GM18861 (cell line): ENCODE measurements at regions not wholly inside any gene's neighbourhood (a gene's known extent, or its start where the extent isn't known, plus 50 kb on each side); places are given as distances from the start of the nearest gene placed in this dataset.

ENCODE experiments used
- ATAC-seq: cut with Tn5 transposase; IDR thresholded peaks from one replicate; pipeline ENCODE4 v1.9.1; 2021; ENCODE audit not compliant: unreplicated experiment

DNA sequence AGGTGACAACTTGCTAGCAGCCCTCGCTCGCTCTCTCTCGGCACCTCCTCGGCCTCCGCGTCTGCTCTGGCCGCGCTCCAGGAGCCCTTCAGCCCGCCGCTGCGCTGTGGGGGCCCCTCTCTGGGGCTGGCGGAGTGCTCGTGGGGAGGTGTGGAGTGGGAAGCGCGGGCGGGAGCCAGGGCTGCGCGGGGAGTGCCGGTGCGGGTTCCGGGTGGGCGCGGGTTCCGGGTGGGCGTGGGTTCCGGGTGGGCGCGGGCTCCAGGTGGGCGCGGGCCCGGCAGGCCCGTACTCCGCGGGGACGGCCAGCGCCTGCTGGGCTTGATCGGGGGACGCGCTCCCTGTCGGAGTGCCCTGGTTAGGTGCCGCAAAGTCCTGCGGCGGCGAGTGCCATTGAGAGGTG, 384.3 kb downstream of the GPM6A start:
- no peak for ATAC-seq

DNA sequence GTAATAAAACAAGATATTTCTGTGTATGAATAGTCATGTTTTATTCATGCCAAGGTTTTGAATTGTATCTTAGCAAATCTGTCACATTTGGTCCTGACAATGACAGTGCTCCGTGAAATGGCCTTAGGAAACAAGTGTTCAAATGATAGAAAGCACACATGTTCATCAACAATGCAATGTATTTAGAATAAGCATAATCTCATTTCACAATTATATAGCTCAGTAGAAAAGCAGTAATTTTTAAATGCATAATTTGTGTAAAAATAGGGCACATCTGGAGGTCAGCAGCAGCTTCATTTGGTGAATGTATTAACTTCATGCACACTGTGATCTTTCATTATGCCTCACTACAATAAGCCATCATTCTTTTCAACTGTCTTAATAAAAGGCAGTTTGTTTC, 380.4 kb downstream of the GPM6A start:
- ATAC-seq, result no peak

DNA sequence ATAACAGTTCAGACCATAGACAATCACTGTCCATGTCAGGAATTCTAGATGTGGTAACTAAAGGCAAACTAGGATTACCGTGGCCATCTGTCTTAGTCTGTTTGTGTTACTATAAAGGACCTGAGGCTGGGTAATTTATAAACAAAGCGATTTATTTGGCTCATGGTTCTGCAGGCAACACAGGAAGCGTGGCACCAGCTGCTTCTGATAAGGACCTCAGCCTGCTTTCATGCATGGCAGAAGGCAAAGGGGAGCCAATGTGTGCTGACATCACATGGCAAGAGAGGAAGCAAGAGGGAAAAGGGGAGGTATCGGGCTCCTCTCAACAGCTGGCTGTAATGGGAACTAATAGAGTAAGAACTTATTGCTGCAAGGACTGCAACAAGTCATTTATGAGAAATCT, 376.7 kb downstream of the GPM6A start:
- no peak for ATAC-seq

DNA sequence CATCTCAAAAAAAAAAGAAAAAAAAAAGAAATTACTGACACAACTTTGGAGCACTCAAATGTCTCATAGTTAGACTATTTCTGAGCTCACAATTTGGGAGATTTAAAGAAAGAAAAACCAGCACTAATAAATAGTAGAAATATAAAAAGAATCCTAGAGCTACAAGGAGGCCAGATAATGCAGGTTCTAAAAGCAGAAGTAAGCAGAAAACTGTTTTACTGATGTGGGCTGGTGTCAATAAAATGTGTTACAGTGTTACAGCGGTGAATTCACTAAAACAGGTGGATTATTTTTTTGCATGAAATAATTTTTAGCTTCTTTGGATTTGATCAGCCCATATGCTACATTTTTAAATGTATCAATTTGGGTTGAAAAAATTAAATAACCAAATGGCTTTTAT, 375.9 kb downstream of the GPM6A start:
- no peak for ATAC-seq

DNA sequence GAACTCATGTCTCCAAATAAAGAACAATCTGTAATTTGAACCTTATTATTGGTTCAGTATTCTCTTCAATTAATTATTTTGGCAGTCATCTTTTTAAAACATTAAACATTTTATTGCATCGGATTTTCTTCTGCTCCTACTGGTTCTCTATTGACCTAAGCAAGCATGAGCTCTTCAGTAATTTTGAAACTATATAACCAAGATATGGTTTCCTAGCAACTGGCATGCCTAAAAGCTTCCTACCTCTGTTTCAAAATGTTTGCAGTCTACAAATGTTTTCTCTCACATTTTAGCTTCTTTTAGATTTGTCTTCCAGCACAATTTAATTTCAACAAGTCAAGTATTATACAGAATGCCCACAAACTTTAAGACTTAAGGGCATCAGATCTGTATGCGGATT, 371.3 kb downstream of the GPM6A start:
- ATAC-seq, result no peak

DNA sequence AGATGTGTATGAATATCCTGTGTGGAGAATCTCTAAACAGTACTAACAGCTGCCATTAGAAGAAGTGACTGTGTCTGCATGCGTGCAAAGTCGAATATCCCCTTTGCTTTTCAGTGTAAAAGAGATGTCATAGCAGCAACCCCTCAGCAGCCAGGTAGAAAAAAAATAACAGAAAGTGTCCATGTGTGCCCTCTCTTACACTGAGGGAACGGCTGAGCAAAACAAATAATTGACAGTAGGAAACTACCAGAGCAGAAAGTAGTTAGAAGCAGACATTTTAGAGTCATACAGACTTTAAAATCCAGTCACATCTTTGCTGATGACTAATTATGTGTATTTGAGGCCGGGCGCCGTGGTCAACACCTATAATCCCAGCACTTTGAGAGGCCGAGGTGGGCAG, 370.8 kb downstream of the GPM6A start:
- no peak for ATAC-seq

DNA sequence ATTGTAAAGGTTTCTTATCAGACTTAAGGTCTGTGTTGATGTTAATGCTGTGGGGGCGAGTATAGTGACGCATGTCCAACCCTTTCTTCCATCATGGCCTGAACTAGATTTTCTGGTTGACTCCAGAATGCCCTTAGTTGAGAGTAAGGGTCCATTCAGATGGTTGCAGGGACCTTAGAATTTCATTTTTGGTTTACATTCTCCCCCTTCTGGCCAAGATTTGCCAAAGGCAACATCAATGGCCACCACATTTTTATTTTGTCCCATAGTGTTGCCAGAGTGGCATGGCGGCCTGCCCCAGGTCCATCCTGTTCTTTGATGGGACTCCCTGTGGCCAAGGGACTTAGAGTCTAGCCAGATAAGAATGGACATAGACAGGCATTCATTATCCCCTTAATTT, 368.5 kb downstream of the GPM6A start:
- ATAC-seq, result no peak

DNA sequence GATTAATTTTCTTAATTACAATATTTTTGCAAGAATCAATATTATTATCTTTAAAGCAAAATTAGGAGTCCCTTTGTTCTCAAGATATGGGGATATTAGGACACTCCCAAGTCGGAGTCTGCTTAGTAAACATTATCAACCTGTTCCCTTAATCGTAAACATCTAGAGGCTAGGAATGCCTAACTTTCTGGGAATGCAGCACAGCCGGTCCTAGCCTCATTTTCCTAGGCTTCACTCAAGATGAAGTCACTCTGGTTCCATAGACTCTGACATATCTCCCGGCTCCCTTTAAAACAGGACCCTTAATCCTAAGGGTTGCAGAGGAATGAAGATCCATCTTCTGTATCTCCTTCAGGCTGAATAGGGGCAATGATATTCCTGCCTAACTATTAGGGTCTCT, 367.6 kb downstream of the GPM6A start:
- no peak for ATAC-seq

DNA sequence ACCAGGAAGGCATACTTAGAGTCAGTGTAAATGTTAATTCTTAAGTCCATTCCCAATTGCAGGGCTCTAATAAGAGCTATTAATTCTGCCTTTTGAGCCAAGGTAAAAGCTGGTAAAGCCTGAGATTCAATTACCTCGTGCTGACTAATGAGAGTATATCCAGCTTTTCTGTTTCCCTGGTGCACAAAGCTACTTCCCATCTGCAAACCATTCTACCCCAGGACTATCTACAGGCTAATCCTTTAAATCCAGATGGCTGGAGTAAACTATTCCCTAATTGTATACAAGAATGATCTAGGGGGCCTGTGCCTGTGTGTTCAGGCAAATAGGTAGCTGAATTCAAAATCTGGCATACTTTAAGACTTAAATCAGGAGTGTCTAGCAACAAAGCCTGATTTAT, 365.0 kb downstream of the GPM6A start:
- no peak for ATAC-seq

DNA sequence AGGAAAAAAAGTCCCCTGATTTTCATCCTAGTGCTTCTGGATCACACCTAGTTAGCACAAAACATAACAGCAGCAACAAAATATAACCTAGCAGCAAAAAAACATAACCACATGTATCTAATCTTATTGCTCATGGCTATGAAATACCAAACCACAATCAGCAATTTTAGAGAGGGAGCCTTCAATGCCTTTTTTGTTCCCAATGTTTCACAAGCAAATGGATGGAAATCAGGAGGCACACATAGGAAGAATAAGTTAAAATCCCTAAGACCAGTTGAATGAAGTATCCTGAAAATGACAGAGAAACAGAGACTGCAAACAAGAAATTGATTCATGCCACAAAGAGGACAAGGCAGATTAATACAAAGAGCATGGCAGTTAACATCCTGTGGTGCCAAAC, 361.6 kb downstream of the GPM6A start:
- ATAC-seq, result no peak

DNA sequence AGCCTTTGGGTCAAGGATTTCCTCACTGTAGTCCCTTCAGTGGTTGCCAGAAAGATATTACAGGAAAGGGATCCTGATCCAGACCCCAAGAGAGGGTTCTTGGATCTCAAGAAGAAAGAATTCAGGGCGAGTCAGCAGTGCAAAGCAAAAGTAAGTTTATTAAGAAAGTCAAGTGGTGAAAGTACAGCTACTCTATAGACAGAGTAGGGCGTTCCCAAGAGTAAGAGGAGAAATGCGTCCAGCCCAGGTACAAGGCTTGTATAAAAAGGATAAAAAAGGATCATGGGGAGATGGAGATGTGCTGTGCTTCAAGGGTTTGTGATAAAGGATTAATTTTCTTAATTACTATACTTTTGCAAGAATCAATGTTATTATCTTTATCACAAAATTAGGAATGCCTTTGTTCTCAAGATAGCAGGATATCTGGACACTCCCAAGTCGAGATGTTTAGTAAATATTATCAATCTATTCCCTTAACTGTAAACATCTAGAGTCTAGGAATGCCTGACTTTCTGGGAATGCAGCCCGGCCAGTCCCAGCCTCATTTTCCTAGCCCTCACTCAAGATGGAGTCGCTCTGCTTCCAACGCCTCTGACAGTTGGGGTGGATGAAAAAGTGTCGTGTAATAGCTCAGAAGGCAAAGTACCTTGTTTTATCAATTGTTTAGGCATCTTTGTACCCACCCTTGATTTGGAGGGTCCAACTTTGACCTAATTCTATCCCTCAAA, 360.7 kb downstream of the GPM6A start:
- ATAC-seq, result no peak

DNA sequence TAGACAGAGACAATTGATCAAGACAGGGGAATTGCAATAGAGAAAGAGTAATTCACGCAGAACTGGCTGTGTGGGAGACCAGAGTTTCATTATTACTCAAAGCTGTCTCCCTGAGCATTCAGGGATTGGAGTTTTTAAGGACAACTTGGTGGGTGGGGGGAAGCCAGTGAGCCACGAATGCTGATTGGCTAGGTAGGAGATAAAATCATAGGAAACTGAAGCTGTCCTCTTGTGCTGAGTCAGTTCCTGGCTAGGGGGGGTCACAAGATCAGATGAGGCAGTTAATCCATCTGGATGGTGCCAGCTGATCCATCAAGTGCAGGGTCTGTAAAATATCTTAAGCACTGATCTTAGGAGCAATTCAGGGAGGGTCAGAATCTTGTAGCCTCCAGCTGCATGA, 358.6 kb downstream of the GPM6A start:
- ATAC-seq, result no peak

DNA sequence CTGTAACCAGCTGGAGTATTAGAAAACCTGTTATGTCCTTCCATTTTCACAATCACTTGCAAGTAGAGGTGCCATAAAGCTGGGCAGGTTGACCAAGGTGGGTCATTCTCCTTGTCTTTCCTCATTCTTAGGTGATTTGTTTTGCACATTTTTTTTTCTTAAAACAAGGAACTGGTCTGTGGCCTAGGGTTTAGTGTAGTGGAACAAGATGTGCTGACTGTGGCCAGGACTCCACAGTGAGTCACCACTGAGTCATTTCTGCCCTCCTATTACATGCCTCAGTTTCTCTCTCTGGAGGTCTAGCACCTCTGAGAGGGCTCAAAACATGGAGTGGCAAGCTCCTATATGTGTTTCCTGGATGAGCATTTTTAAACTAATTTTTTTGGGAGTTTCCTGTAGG, 355.9 kb downstream of the GPM6A start:
- ATAC-seq, result no peak

DNA sequence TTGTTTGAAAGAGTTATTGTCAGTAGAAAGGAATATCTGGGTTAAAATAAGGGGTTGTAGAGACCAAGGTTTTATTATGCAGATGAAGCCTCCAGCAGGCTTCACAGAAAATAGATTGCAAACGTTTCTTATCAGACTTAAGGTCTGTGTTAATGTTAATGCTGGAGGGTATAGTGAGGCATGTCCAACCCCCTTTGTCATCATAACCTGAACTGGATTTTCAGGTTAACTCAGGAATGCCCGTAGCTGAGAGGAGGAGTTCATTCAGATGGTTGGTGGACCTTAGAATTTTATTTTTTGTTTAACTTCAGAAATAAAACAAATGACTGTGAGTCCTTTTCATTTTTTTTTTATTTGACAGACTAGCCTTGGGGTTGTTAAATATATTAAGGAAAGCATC, 354.1 kb downstream of the GPM6A start:
- ATAC-seq, result no peak

DNA sequence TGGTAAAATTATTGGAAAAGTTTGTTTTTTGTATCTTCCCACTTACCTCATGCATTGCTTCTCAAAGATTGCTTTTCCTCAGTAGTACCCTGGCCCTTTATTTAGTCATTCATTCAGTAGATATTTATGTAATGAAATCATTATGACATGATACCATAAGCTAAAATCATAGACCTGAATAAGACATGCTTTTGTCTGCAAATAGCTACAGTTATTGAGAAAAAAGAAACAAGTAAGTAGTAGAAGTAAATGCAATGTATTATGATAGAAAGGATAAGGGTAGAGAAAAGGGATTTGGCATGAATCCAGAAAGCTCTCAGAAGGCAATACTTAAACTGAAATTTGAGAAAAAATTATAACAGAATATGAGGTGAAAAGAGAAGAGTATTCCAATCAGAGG, 352.5 kb downstream of the GPM6A start:
- no peak for ATAC-seq

DNA sequence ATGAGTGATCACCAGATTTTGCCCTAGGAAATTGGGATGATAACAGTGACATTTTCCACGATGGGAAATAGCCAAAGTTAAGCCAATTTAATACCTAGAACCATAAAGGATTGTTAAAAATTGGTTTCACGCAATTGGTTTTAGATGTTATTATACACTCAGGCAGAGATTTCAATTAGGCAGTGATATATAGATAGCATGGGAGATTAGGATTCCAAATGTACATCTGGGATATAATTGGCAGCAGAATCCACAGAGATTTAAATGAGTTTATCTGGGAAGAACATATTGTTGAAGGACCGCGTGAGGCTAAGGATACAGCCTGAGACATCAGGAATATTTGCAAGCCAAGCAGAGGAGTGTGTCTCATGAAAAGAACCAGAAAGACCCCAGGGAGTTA, 351.6 kb downstream of the GPM6A start:
- no peak for ATAC-seq

DNA sequence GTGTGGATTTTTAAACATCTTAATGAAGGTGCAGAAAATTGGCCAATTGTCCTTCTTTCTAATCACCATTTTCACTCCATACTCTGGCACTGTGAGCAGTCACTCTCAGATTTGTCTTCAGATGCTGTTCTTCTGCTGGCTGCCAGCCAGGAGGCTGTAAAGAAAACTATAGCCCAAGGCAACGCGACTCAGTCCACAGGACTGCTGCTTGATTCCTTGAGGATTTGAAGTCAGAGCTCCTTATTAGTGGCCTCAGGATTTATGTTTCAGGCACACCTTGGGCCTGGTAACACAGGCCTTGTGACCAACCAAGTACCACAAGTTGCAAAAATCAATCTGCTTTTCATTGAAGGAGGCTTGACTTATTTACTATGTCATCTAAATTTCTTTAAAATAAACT, 342.6 kb downstream of the GPM6A start:
- ATAC-seq, result no peak

DNA sequence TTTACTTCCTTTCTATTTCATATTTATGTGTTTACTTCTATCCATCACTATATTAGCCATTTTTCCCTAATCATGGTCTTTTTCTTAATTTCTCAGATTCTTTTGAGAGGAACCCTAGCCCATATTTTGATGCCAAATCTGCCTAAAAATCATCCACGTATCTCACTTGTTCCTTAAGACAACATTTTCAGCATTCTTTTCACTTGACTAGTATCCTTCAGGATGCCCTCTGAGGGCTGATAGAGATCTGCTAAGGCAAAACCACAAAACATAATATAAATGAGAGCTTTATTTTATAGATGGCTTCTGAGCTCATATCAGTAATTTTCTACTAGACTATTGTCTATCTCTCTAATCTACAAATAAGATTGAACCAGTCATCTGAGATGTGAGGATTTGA, 341.9 kb downstream of the GPM6A start:
- ATAC-seq, result no peak

DNA sequence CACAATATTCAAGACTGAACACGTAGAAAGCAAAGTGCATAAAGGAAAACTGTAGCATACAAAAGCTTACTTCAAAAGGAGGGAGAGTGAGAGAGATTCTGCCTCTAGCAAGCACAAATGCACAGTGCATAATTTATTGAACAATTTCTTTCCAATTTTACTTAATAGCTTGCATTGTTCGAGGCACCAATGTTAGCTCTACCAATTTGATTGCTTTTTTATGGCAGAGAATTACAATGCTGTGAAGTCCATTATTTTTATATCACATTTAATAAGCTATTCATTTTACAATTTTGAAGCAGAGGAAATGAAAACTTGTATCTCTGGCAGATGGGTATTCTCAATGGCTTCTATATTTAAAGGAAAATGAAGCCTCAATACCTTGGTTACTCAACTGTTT, 331.7 kb downstream of the GPM6A start:
- ATAC-seq, result no peak

DNA sequence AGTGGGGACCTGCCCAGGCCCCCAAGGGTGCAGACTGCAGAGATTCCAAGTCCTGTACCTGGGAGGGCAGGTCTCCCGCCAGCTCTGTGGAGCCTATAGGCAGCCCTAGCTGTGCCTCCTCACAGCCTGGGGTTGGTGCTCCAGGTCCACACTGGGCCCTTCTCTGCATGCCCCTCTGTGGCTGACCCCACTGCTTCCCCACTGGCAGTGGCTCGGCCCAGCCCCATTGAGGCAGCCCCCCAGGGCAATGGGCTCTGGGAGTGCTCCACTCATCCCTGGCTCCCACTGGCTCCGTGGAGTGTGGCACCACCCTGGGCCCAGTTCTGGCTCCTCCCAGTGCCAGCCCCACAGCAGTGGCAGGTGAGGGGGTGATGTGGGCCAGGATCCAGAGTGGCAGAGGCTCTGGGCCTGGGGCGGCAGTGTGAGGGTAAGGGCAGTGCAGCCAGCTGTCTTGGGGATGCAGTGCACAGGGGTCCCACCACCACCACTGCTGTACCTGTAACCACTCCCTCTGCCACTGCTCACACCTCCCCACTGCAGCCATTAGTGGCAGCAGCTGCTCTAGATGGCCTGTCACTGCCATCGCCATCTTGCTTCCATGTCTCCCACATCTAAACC, 312.2 kb downstream of the GPM6A start:
- ATAC-seq, result no peak

DNA sequence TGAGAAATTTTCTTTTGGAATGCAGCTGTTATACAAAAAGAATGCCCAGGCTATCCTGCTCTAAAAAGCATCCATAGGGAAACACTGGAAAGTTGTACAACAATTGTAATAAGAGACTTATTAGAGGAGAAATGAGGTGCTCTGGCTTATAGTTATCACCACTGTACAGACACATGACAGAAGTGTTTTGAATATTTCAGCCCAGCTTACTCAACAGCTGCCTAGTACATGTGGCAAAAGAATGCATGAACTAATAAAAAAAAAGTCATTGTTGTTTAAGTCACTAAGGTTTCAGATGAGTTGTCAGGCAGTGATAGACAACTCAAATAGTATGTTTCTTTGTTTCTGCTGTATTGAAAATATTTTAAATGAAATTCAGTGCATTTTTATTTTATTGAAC, 307.7 kb downstream of the GPM6A start:
- ATAC-seq, result no peak

DNA sequence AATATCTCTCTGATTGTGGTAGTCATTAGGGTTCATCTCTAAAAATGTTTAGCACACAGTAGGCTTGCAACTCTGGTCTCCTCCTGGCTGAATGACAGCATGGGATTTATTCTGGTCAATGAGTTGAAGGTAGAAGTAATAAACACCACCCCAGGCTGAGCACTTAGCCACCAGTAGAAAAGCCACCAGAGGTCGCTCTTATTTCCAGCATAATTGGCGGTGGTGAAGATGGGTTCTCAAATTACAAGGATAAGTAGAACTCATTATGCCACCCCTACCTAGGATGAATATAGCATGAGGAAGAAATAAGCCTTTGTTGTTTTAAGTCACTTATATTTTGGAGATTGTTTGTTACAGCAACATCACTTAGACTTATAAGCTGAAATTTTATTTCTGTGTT, 302.7 kb downstream of the GPM6A start:
- ATAC-seq, result no peak

DNA sequence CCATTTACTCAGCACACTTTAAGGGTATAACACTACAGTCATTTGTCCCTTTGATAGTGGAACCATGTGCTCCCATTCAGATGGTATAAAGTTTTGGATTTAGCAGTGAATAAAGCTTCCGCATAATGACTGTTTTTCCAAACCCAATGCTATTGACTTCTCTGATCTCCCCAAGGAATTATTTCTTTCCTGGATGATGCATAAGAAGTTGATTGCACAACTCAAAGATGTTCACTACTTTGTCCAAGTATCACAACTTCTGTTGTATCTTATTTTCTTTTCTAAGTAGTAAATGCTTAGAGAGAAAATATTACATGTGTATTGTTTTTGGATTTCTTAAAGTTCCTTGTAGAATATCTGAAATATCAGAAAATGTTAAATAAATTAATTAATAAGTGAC, 300.2 kb downstream of the GPM6A start:
- ATAC-seq, result no peak
